Anterior cingulate cortex (tissue), 58 donors: ENCODE measurements at regions not wholly inside any gene's neighbourhood (a gene's known extent, or its start where the extent isn't known, plus 50 kb on each side); places are given as distances from the start of the nearest gene placed in this dataset.

Source experiments
- DNase-seq, 58 donors: peaks; one replicate each; lab custom pipeline; 2025; lab: John Stamatoyannopoulos, UW

DNA sequence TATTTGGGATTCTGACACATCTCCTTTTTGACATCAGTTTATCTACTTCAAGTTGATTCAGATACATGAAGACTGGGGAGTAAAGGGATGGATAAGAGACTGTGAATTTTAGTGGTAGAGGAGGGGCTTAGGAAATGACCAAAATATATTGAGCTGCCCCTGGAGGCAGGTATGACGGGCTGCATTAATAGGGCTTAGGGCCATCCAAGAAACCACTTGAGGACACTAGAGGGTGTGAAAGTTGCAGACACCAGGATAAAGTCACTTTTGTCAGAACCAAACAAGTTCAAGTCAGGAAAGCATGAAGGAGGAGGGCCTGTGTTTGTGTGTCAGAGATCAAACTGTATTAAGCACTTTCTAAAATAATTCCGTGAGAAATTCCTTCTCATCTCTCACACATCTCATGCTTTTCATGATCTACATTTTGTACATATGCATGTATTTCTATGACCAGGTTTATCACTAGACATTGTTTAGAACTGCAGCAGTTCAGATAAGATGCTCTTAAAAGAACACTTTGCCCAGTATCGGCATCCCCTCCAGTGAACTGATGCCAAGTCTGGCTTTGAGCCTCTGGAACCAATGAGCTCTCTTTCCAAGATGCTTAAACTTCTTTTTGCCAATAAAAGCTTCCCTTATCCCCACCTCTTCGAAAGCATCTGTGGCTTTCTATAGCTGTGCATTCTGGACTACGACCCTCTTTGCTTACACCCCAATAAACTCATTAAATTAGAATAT lies 136.9 kb downstream of the SLC38A1 start:
- no peak for DNase-seq

GRCh38 chr12:46127656-46128055 lies 137.3 kb upstream of the SCAF11 start:
- no peak for DNase-seq

GRCh38 chr12:46126050-46126727 lies 135.8 kb upstream of the SCAF11 start:
- DNase-seq, result no peak

- DNase-seq, result peak in 37 of 58 donors; percentile 5 to 74 (median 38)
Measured at GRCh38 chr12:46124848-46125619, 134.7 kb upstream of the SCAF11 start.

DNA sequence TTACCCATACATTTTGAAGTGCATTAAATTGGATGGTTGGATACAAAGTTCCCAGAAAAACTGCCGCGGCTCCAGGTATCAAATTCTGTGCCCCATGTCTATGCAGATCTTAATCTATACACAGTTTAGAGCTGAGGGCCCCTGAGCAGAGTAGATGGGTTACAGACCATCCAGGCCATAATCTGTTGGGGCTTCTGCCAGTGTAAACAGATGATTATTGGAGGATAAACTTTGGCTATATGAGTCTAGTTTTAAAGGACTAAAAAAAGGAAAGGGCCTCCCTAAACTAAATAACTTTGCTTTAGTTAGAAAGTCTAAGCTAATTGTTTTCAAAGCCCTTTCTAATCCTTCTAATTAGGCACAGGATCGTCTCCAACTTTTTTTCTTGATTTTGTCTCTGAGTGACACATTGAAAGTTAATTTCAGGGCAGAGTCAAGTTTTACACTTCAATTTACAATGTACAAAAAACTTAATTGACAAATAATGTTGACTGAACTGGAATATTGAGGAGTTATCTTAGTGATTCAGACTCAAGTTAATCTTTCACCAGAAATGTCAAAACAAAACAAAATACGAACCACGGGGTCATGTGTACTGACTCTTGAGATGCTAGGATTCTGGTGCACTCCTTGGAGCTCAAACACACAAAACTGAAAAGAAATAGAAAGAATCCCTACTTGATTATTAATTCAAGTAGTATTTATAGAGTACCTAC lies 133.9 kb upstream of the SCAF11 start:
- no peak for DNase-seq

DNA sequence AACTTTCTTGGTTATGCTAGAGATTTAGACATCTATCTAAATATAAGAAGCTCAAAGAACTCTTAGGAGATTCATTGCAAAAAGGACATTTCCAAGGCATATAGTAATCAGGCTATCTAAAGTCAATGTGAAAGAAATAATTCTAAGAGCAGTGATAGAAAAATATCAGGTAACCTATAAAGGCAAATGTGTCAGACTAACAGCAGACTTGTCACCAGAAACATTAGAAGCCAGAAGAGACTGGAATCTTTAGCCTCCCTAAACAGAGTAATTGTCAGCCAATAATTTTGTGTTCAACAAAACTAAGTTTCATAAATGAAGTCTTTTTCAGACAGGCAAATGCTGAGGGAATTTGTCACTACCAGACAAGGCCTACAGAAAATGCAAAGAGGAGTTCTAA lies 122.0 kb upstream of the SCAF11 start:
- DNase-seq, result no peak

GRCh38 chr12:46111715-46112114 lies 121.3 kb upstream of the SCAF11 start:
- DNase-seq, result no peak

GRCh38 chr12:46110928-46111699 lies 120.7 kb upstream of the SCAF11 start:
- DNase-seq, result no peak

DNA sequence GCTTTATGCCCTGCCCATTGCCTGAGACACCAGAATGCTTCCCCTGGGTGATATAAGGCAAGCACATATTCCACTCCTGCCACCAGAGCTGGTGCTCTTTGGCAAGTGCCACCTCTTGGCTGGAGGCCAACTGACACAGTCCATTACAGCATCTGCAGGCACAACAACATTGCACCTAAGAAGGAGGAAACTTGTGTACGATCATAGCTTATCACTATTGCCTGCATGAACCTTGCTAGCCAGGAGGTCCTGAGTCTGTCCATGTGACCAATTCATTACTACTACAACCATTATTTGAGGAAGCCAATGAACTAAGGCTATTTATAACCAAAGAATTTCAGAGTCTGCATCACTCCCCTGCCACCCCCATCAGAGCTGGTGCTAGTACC lies 119.8 kb upstream of the SCAF11 start:
- DNase-seq, result peak in 2 of 58 donors; percentile 1 to 39

GRCh38 chr12:46109343-46110222 lies 119.2 kb upstream of the SCAF11 start:
- no peak for DNase-seq

GRCh38 chr12:46108721-46109120 lies 118.3 kb upstream of the SCAF11 start:
- no peak for DNase-seq

DNA sequence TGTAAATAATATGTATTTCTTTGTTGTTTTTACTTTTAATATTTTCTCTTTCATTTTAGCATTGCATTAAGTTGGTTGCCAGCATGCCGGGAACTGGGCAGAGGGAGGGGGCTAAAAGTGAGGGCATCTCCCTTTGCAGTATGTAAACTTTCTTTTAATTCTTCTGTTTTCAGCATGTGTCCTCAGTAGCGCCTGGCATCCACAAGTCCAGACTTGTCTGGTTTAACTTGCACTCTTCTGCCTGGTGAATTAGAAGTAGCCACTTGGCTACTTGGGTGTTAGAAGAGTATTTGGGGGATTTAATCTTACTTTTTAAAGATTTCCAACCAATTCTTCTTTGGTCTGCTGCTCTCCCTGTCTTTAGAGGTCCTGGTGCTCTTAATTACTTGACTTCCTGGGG lies 117.2 kb upstream of the SCAF11 start:
- no peak for DNase-seq

- DNase-seq, result no peak
Measured at GRCh38 chr12:46105735-46106134, 115.4 kb upstream of the SCAF11 start.

GRCh38 chr12:46103559-46104383 lies 113.4 kb upstream of the SCAF11 start:
- peak in 2 of 58 donors; percentile 2 to 13 for DNase-seq

DNA sequence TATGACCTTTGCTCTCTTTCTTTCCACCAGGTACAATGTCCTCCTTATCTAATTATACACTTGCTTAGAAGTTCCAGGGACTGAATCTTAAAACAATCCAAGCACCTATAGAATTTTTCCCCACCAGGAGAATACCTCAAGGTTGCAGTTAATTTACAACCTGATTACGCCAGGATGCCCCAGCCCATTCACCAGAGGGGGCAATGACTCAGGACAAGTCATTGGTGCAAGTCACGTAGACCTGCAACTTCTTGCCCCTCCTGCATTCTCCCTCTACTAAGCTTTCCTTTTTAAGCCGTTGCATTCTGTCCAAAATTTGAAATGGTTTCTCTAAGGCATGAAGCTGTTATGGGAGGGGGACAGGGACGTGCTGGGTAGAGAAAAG lies 111.1 kb upstream of the SCAF11 start:
- DNase-seq, result no peak

DNA sequence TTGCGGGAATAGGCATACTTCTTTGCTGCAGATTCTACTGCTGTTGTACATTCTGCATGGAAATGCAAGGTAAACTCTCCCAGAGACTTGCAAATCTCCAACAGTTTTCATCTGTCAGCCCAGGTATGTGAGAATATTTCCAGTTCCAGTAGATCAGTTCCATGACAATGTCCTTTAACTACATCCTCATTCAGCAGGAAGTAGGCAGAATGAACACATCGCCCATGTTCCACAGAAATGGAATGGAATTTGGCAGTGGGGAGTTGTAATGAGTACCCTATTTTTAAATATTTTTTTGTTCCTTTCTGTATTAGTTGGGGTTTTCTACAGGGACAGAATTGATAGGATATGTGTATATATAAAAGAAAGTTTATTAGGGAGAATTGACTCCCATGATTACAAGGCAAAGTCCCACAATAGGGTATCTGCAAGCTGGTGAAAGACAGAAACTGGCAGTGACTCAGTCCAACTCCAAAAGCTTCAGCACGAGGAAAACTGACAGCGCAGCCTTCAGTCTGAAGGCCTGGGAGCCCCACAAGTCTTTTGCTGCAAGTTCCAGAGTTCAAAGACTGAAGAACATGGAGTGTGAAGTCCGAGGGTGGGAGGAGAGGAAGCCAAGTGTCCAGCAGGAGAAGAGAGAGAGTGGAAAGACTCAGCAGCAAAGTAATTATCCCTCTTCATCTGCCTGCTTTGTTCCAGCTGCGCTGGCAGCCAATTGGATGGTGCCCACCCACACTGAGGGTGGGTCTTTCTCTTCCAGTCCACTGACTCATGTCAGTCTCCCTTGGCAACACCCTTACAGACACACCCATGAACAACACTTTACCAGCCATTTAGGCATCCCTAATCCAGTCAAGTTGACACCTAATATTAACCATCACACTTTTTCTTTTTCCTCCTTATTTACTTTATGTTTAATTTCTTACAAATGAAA lies 110.4 kb upstream of the SCAF11 start:
- no peak for DNase-seq
